Activated CD4-positive, alpha-beta T cell treated with anti-CD3 and anti-CD28 coated beads, Interleukin-2, amount 10 ng/mL, durations not matched to agents 24 days and 14 days (primary cell): ENCODE measurements at regions not wholly inside any gene's neighbourhood (a gene's known extent, or its start where the extent isn't known, plus 50 kb on each side); places are given as distances from the start of the nearest gene placed in this dataset.

ENCODE experiments used
- DNase-seq: peaks from one replicate; pipeline ENCODE4 v3.0.0; 2022
- H3K27ac Mint-ChIP-seq: one replicate; pipeline ENCODE4 v1.8.0; 2022; ENCODE audit warnings: mild to moderate bottlenecking, mixed read lengths
- H3K27me3 Mint-ChIP-seq: one replicate; pipeline ENCODE4 v1.8.0; 2022; ENCODE audit warnings: mixed read lengths
- H3K36me3 Mint-ChIP-seq: one replicate; pipeline ENCODE4 v1.8.0; 2022; ENCODE audit warnings: low read depth, mild to moderate bottlenecking, mixed read lengths
- H3K4me1 Mint-ChIP-seq: one replicate; pipeline ENCODE4 v1.8.0; 2021; ENCODE audit warnings: mixed read lengths
- H3K4me3 Mint-ChIP-seq: one replicate; pipeline ENCODE4 v1.8.0; 2022; ENCODE audit warnings: mild to moderate bottlenecking, moderate library complexity, mixed read lengths
- H3K9me3 Mint-ChIP-seq: one replicate; pipeline ENCODE4 v1.8.0; 2021; ENCODE audit warnings: mixed read lengths
- intact Hi-C: fragments of 100-400 bp; cut with micrococcal nuclease; formaldehyde crosslinking; loops from one replicate; pipeline ENCODE4 v1.15.1; 2023

DNA sequence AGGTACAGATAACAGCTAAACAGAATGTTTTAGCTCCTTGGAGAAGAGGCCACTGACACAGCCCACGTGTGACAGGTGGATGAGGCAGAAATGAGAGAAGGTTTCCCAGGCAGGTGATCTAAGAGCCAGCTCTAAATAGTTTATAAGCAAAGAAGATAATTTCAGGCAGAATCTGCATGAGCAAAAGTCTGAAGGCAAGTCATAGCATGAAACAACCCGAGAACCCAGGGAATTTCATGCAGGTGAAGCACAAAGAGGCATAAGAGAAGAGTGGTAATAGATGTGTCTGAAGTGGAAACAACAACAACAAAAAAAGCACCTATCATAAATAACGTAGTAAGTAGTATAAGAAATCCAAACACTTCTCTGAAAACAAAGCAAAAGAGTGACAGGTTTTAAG is 275.8 kb upstream of the CPEB2 start:
- H3K4me1 Mint-ChIP-seq, result no peaks in the 10 kb centered on the region
- H3K4me3 Mint-ChIP-seq, result no peak overlapping the region
- H3K27ac Mint-ChIP-seq, result peak overlapping the region; percentile 6
- no peaks in the 10 kb centered on the region for H3K27me3 Mint-ChIP-seq
- peaks cover 3% of the 10 kb centered on the region for H3K9me3 Mint-ChIP-seq
- intact Hi-C loops, result no loop called here
- no peaks in the 10 kb centered on the region for H3K36me3 Mint-ChIP-seq
- no peak for DNase-seq

DNA sequence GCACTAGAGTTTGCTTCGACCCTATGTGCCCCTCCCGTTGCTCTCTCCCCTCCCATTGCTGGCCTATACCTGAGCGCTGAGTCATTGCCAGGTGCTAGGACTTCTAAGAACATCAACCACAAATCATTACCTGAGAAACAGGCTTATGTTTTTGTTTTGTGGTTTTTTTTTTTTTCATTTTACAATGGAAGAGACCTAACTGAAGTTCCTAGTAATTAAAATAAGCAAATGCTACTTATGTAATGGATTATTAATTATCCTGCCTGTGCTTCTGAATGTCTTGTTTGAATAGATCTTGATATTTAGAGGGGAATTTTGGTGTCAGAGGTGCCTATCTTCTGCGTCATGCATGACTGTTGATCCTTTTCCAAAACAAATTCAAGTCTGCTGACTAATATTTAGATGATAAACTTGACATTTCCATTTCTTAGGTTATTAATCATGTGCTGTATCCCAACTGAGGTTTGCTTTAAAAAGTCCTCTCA is 275.4 kb upstream of the CPEB2 start:
- H3K4me1 Mint-ChIP-seq, result no peaks in the 10 kb centered on the region

DNA sequence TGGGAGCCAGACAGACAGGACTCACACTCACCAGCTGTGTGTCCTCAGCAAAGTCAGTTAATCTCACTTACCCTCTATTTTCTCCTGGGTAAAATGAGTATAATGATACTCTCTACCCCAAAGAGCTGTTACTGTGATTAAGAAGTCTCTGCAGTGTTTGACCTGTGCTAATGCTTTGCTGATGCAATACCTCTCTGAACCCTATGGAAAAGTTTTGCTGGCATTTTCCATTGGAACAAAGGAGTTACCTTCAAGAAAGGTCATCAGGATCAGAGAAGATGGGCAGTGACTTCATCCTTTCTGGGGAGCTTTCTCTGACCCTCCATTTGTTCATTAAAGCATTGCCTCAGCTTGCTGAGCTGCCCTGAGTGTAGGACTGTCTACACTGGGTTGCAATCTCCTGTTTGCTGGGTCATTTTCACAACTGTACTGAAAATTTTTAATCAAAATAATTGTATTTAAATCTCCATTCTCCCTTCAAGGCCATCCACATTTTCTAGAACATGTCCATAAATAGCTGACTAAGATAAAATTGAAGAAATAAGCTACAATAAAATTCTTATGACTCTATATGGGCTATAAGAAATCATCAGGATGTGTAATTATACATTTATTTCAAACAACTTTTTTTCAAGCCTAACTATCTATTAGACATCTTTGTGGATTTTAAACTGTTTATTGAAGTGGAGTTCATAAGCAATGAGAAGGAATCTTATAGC is 272.8 kb upstream of the CPEB2 start:
- H3K9me3 Mint-ChIP-seq, result no peaks in the 10 kb centered on the region
- no peak for DNase-seq
- no peak overlapping the region for H3K27ac Mint-ChIP-seq
- no peaks in the 10 kb centered on the region for H3K27me3 Mint-ChIP-seq
- no peak overlapping the region for H3K4me3 Mint-ChIP-seq
- H3K4me1 Mint-ChIP-seq, result no peaks in the 10 kb centered on the region
- no peaks in the 10 kb centered on the region for H3K36me3 Mint-ChIP-seq
- intact Hi-C loops, result no loop called here

More for the DNA sequence above, 275.4 kb upstream of the CPEB2 start:
- Mint-ChIP-seq H3K27ac (no peak overlapping the region), H3K4me3 (no peak overlapping the region), H3K27me3 (no peaks in the 10 kb centered on the region), H3K36me3 (no peaks in the 10 kb centered on the region), H3K9me3 (no peaks in the 10 kb centered on the region)
- intact Hi-C loops, result no loop called here
- no peak for DNase-seq

DNA sequence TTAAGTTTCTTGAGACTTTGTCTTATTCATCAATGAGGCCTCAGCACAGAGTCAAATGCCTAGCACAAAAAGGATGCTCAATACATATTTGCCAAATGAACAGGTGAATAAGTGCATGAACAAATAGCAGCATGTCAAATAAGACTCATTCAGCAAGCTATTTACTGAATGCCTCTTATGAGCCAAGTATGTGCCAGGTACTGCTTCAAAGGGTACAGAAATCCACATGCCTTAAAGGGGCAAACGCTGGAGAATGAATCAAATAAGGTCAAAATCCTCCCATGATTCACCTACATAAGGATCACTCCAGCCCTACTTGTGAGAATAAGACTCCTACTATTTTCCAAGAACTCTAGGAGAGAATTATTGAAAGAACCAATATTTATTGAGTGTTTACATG is 260.2 kb upstream of the CPEB2 start:
- Mint-ChIP-seq H3K4me3 (no peak overlapping the region), H3K27ac (no peak overlapping the region), H3K27me3 (no peaks in the 10 kb centered on the region), H3K9me3 (no peaks in the 10 kb centered on the region), H3K4me1 (no peaks in the 10 kb centered on the region), H3K36me3 (no peaks in the 10 kb centered on the region)
- intact Hi-C loops, result no loop called here
- DNase-seq, result no peak

DNA sequence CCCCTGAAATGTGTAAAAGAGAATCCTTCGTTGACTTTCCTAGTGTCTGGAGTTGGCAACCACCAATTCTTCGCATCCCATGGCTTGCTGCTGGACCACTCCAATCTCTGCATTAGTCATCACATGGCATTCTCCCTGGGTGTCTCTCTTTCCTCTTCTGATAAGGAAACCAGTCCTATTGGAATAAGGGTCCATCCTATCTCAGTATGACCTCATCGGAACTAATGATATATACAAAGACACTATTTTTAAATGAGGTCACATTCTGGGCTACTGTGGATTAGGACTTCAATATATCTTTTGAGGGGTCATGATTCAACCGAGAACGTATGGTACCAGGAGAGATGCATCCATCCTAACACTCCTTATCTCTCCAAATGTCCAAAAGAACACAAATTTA is 259.1 kb upstream of the CPEB2 start:
- Mint-ChIP-seq H3K36me3 (no peaks in the 10 kb centered on the region), H3K27ac (no peak overlapping the region), H3K27me3 (no peaks in the 10 kb centered on the region), H3K4me1 (no peaks in the 10 kb centered on the region), H3K4me3 (no peak overlapping the region), H3K9me3 (no peaks in the 10 kb centered on the region)
- no peak for DNase-seq
- intact Hi-C loops, result no loop called here

DNA sequence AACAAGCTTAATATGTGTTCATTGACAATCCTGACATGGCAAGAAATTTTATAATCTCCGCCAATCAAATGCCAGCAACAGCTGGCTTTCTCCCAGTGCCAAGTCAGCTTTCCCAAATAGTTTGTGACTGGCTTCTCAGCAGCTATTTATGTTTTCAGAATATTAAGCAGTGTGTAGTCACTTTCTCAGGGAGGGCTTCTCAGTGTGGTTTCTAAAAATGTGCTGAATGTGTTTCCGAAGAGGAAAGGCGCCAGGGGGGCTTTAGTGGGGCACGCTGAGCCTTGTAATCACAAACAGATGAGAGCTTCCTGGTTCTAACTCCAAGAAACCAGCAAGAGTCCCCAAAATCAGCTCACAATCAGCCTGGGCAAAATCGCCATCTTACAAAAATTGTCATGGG is 258.7 kb upstream of the CPEB2 start:
- no peaks in the 10 kb centered on the region for H3K4me1 Mint-ChIP-seq
- no peaks in the 10 kb centered on the region for H3K27me3 Mint-ChIP-seq
- H3K27ac Mint-ChIP-seq, result no peak overlapping the region
- H3K9me3 Mint-ChIP-seq, result no peaks in the 10 kb centered on the region
- no peaks in the 10 kb centered on the region for H3K36me3 Mint-ChIP-seq
- no peak overlapping the region for H3K4me3 Mint-ChIP-seq
- no peak for DNase-seq
- intact Hi-C loops, result no loop called here

DNA sequence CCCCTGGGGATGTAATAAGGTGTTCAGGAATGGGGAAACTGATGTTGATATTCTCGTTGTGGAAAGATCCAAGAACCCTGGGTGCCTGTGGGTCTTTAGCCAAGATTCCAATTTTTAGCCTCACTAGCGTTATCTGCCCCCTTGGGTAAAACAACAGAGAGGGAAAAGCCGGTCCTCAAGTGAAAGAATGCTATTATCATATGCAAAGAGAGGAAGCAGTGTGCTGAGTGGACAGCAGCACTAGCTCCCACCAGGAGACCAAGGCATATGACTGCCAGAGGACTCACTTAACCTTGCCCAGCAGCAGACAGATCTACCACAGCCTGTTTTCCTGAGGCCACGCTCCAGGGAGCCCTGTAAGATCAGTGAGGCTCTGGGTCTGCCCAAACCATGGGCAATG is 257.9 kb upstream of the CPEB2 start:
- H3K9me3 Mint-ChIP-seq, result no peaks in the 10 kb centered on the region
- H3K27ac Mint-ChIP-seq, result no peak overlapping the region
- H3K4me3 Mint-ChIP-seq, result no peak overlapping the region
- no peaks in the 10 kb centered on the region for H3K4me1 Mint-ChIP-seq
- H3K27me3 Mint-ChIP-seq, result no peaks in the 10 kb centered on the region
- H3K36me3 Mint-ChIP-seq, result no peaks in the 10 kb centered on the region
- intact Hi-C loops, result no loop called here
- DNase-seq, result no peak

DNA sequence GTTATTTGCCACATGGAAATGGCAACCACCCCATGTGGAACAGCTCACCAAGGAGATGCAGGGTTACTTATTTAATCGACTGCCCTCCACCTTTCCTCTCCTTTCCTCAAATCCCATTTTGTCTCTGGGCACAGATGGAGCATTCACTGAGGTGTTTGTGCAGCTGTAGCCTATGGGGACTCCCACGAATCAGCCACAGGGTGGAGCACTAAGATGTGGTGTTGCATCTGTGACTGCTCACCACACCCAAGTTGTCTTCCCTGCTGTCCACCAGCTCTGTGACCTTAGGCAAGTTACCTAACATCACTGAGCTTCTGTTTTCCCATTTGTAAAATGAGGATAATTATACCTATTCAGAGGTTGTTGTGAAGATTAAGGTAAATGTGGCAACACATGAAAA is 252.4 kb upstream of the CPEB2 start:
- DNase-seq, result peak; percentile 60
- Mint-ChIP-seq H3K36me3 (peaks cover 2% of the 10 kb centered on the region), H3K27ac (no peak overlapping the region), H3K4me3 (no peak overlapping the region), H3K4me1 (no peaks in the 10 kb centered on the region), H3K9me3 (peaks cover 23% of the 10 kb centered on the region), H3K27me3 (no peaks in the 10 kb centered on the region)
- intact Hi-C loops, result no loop called here

DNA sequence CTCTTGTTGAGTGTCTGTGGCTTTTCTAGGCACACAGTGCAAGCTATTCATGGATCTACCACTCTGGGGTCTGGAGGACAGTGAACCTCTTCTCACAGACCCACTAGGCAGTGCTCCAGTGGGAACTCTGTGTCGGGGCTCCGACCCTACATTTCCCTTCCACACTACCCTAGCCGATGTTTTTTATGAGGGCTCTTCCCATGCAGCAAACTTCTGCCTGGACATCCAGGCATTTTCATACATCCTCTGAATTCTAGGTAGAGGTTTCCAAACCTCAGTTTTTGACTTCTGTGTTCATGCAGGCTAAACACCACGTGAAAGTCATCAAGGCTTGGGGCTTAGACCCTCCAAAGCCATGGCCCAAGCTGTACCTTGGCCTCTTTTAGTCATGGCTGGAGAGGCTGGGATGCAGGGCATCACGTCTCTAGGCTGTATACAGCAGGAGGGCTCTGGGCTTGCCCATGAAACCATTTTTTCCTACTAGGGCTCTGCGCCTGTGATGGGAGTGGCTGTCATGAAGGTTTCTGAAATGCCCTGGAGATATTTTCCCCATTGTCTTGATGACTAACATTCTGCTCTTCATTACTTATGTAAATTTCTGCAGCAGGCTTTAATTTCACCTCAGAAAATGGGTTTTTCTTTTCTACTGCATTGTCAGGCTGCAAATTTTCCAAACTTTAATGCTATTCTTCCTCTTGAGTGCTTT is 249.8 kb upstream of the CPEB2 start:
- H3K27me3 Mint-ChIP-seq, result no peaks in the 10 kb centered on the region

DNA sequence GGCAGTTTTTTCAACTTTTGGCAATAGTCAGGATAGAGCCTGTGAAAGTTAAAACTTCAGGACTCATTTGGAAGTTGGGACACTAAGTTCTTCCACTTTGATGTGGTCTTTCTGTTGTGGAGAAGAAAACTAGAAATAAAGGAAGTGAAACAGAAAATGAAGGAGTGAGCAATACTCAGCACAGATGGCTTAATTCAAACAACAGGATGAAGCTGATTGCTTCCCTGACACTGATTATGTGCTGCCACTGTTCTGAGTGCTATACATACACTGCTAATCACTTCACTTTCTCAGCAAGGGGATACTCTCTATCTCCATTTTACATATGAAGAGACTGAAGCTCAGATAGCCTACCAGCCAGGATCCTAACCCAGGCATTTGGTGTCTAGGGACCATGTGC is 235.1 kb upstream of the CPEB2 start:
- Mint-ChIP-seq H3K27me3 (peaks cover 1% of the 10 kb centered on the region), H3K4me3 (no peak overlapping the region), H3K4me1 (peaks cover 7% of the 10 kb centered on the region), H3K36me3 (no peaks in the 10 kb centered on the region), H3K27ac (no peak overlapping the region), H3K9me3 (peaks cover 8% of the 10 kb centered on the region)
- intact Hi-C loops, result no loop called here
- no peak for DNase-seq

More for the DNA sequence above, 249.8 kb upstream of the CPEB2 start:
- DNase-seq, result no peak
- Mint-ChIP-seq H3K9me3 (peaks cover 24% of the 10 kb centered on the region), H3K4me3 (no peak overlapping the region), H3K36me3 (peaks cover 2% of the 10 kb centered on the region), H3K4me1 (no peaks in the 10 kb centered on the region), H3K27ac (no peak overlapping the region)
- intact Hi-C loops, result no loop called here

DNA sequence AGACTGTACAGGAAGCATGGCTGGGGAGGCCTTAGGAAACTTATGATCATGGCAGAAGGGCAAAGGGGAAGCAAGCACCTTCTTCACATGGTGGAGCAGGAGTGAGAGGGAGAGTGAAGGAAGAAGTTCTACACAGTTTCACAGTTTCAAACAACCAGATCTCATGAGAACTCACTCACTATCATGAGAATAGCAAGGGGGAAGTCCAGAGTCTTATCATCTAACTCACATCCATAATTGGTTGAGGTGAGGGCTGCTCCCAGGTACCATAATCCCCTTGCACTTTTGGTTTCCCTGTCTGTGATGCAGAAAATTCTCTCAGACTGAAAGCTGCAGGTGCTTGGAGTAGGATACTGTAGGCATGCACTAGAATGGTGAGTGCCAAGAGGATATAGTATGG is 233.8 kb upstream of the CPEB2 start:
- H3K9me3 Mint-ChIP-seq, result peaks cover 12% of the 10 kb centered on the region
- peaks cover 7% of the 10 kb centered on the region for H3K4me1 Mint-ChIP-seq
- H3K4me3 Mint-ChIP-seq, result no peak overlapping the region
- intact Hi-C loops, result no loop called here
- H3K27ac Mint-ChIP-seq, result no peak overlapping the region
- no peak for DNase-seq
- H3K27me3 Mint-ChIP-seq, result peaks cover 1% of the 10 kb centered on the region
- no peaks in the 10 kb centered on the region for H3K36me3 Mint-ChIP-seq

DNA sequence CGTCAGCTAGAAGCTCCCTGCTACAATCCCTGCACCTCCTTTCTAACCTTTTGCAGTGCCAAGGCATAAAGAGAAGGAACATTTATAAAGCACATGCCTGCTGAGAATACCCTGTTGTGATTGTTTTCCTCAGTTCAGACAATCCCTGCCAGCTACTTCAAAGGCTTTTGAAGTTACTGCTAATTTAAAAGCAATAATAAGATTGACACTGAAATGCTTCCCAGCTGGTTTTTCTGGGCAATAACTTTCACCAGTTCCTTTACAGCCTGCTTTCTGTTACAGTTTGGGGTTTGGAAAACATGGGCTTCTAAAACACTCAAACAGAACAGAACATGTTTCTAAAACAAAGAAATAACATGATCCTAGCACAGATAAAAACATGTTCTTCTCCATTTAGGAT is 232.3 kb upstream of the CPEB2 start:
- Mint-ChIP-seq H3K9me3 (peaks cover 12% of the 10 kb centered on the region), H3K36me3 (no peaks in the 10 kb centered on the region), H3K4me3 (no peak overlapping the region), H3K27ac (no peak overlapping the region), H3K27me3 (no peaks in the 10 kb centered on the region), H3K4me1 (peaks cover 7% of the 10 kb centered on the region)
- intact Hi-C loops, result no loop called here
- no peak for DNase-seq

DNA sequence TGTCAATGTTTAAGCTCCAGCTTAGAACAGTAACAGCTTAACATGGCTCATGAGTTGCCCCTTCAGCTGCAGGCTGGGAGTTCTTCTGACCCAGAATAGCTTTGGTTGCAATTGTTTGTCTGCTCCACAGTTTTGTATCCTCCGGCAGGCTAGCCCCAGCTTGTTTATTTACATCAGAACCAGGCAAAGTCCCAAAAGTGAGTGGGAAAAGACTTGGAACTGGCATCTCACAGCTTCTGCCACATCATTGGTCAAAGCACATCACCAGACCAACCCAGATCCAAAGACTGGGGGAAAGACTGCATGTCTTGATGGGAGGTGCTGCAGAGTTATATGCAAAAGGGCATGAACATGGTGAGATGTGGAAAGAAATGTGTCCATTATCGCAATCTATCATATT is 231.2 kb upstream of the CPEB2 start:
- Mint-ChIP-seq H3K9me3 (peaks cover 13% of the 10 kb centered on the region), H3K27ac (no peak overlapping the region), H3K27me3 (no peaks in the 10 kb centered on the region), H3K4me1 (peaks cover 7% of the 10 kb centered on the region), H3K4me3 (no peak overlapping the region), H3K36me3 (no peaks in the 10 kb centered on the region)
- DNase-seq, result no peak
- intact Hi-C loops, result no loop called here

DNA sequence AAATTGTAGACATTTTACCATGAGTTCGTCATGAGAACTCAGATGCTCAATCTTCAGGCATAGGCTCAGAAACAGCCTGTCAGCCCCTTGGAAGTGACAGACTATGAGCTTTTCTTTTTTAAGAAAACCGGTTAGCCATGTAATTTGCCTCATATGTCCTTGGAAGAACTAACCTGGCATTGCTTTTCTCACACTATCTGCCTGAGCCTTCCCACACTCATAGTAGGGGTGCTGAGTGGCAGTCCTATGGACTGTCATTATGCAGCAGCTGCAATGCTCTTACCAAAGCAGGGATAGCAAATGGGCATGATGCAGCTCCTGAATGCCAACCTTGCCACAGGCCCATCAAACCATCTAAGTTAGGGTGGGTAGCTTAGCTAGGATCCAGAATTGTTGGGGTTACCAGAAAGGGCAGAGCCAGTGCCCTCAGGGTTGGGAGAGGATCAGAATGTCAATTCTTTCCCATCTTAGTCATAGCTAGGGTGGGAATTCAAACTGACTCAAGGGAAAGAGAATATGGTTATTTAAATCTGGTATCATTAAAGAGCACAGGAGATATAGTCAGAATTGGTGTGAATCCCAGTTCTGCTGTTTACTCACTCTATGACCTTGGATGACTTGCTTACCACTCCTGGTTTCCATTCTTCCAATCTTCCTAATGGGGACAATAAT is 230.6 kb upstream of the CPEB2 start:
- Mint-ChIP-seq H3K9me3 (peaks cover 16% of the 10 kb centered on the region), H3K36me3 (no peaks in the 10 kb centered on the region), H3K27me3 (no peaks in the 10 kb centered on the region), H3K4me1 (peaks cover 7% of the 10 kb centered on the region), H3K4me3 (no peak overlapping the region), H3K27ac (no peak overlapping the region)
- intact Hi-C loops, result no loop called here
- DNase-seq, result no peak
